ENCODE measurements at regions not wholly inside any gene's neighbourhood (a gene's known extent, or its start where the extent isn't known, plus 50 kb on each side); places are given as distances from the start of the nearest gene placed in this dataset.

DNA sequence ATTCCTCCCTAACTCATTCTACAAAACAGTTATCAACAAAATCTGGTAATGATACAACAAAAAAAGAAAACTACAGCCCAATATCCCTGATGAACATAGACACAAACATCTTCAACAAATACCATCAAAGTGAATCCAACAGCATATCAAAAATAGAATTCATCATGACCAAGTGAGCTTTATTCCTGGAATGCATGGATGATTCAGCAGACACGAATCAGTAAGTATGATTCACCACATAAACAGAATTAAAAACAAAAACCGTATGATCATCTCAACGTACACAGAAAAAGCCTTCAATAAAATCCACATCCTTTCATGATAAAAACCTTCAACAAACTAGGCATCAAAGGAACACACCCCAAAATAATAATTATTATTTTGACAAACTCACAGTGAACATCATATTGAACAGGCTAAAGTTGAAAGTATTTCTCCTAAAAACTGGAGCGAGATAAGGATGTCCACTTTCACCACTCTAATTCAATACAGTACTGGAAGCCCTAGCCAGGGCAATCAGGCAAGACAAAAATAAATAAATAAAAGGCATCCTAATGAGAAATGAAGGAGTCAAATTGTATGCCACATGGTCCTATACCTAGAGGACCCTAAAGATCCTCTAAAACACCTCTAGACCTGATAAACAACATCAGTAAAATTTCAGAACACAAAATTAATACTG lies 305.1 kb upstream of the RGMB start:
- DNase-seq (ENCODE audit: extremely low spot score, unreplicated experiment) = no peak
- peaks cover 2% of the 10 kb centered on the region for H3K36me3 Mint-ChIP-seq (ENCODE audit: unreplicated experiment)
- peak overlapping the region; percentile 1 for H3K4me3 Mint-ChIP-seq (ENCODE audit: unreplicated experiment)
- H3K4me1 Mint-ChIP-seq (ENCODE audit: unreplicated experiment) = peaks cover 48% of the 10 kb centered on the region
- H3K27me3 Mint-ChIP-seq (ENCODE audit: unreplicated experiment) = no peaks in the 10 kb centered on the region
- peak overlapping the region; percentile 79 for H3K27ac Mint-ChIP-seq (ENCODE audit: unreplicated experiment)
- H3K9me3 Mint-ChIP-seq (ENCODE audit: unreplicated experiment) = peaks cover 17% of the 10 kb centered on the region
- TF ChIP-seq, protein P1, sequence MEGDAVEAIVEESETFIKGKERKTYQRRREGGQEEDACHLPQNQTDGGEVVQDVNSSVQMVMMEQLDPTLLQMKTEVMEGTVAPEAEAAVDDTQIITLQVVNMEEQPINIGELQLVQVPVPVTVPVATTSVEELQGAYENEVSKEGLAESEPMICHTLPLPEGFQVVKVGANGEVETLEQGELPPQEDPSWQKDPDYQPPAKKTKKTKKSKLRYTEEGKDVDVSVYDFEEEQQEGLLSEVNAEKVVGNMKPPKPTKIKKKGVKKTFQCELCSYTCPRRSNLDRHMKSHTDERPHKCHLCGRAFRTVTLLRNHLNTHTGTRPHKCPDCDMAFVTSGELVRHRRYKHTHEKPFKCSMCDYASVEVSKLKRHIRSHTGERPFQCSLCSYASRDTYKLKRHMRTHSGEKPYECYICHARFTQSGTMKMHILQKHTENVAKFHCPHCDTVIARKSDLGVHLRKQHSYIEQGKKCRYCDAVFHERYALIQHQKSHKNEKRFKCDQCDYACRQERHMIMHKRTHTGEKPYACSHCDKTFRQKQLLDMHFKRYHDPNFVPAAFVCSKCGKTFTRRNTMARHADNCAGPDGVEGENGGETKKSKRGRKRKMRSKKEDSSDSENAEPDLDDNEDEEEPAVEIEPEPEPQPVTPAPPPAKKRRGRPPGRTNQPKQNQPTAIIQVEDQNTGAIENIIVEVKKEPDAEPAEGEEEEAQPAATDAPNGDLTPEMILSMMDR (IDR thresholded peaks at IDR 0.05) = no peak

DNA sequence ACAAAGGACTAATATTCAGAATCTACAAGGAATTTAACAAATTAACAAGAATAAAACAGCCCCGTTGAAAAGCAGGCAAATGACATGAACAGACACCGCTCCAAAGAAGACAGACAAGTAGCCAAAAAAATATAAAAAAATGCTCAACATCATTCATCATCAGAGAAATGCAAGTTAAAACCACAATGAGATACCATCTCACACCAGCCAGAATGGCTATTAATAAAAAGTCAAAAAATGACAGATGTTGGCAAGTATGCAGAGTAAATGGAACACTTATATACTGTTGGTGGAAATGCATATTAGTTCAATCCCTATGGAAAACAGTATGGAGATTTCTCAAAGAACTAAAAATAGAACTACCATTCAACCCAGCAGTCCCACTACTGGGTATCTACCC lies 302.7 kb upstream of the RGMB start:
- DNase-seq (ENCODE audit: extremely low spot score, unreplicated experiment) = no peak
- Mint-ChIP-seq H3K27ac (ENCODE audit: unreplicated experiment) (no peak overlapping the region), H3K4me3 (ENCODE audit: unreplicated experiment) (no peak overlapping the region), H3K9me3 (ENCODE audit: unreplicated experiment) (peaks cover 10% of the 10 kb centered on the region), H3K27me3 (ENCODE audit: unreplicated experiment) (no peaks in the 10 kb centered on the region), H3K36me3 (ENCODE audit: unreplicated experiment) (peaks cover 2% of the 10 kb centered on the region), H3K4me1 (ENCODE audit: unreplicated experiment) (peaks cover 32% of the 10 kb centered on the region)
- TF ChIP-seq, protein P1 (IDR thresholded peaks at IDR 0.05) = no peak

DNA sequence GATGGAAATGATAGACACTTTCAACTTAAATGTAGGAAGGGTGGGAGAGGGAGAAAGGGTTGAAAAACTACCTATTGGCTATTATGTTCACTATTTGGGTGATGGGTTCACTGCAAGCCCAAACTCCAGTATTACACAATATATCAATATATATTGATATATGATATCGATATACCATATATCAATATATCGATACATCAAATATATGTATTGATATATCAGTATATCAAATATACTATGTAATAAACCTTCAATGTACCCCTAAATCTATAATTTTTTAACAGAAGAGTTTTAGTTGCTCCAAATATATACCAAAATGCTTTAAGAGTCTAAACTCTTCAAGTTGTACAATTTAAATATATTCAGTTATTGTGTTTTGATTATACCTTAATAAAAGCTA lies 302.0 kb upstream of the RGMB start:
- Mint-ChIP-seq H3K9me3 (ENCODE audit: unreplicated experiment) (peaks cover 10% of the 10 kb centered on the region), H3K27ac (ENCODE audit: unreplicated experiment) (no peak overlapping the region), H3K27me3 (ENCODE audit: unreplicated experiment) (no peaks in the 10 kb centered on the region), H3K4me1 (ENCODE audit: unreplicated experiment) (peaks cover 34% of the 10 kb centered on the region), H3K36me3 (ENCODE audit: unreplicated experiment) (peaks cover 2% of the 10 kb centered on the region), H3K4me3 (ENCODE audit: unreplicated experiment) (no peak overlapping the region)
- no peak for DNase-seq (ENCODE audit: extremely low spot score, unreplicated experiment)
- TF ChIP-seq, protein P1 (IDR thresholded peaks at IDR 0.05) = no peak

DNA sequence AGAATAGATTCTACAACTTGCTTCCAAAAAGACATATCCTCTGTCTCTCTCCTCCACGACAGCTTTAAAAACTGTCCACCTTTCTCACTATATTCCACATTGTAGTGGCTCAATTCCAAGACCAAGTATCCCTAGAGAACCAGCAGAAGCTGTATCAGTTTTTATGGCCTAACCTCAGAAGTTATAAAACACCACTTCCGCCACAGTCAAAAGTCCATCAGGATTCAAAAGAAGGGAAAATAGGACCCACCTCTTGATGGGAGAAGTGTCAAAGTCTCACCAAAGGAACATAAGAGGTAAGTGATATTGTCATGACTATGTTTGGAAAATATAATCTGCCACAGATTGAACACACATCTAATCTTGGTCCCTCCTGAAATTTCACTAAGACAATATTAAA lies 299.2 kb upstream of the RGMB start:
- Mint-ChIP-seq H3K9me3 (ENCODE audit: unreplicated experiment) (no peaks in the 10 kb centered on the region), H3K27ac (ENCODE audit: unreplicated experiment) (no peak overlapping the region), H3K27me3 (ENCODE audit: unreplicated experiment) (no peaks in the 10 kb centered on the region), H3K36me3 (ENCODE audit: unreplicated experiment) (no peaks in the 10 kb centered on the region), H3K4me1 (ENCODE audit: unreplicated experiment) (peaks cover 19% of the 10 kb centered on the region), H3K4me3 (ENCODE audit: unreplicated experiment) (no peak overlapping the region)
- DNase-seq (ENCODE audit: extremely low spot score, unreplicated experiment) = no peak
- TF ChIP-seq, protein P1 (IDR thresholded peaks at IDR 0.05) = no peak

DNA sequence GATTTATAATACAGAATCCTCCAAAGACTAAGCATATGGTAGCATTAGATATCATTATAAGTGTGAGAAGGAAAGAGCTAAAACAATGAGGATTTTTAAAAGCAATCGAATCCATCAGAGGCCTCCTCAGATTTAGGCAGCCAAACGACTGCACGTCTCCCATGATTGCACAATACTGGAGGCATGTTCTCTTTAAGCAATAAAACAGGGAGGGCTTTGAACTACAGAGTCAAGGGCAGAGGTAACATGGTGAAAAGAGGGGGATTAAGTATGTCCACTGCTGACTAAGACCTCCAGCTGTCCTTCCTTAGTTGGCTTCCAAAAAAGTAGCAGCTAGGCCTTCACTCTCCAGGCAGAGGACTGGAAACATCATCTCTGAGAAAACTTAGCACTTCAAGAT lies 298.7 kb upstream of the RGMB start:
- no peaks in the 10 kb centered on the region for H3K9me3 Mint-ChIP-seq (ENCODE audit: unreplicated experiment)
- no peaks in the 10 kb centered on the region for H3K36me3 Mint-ChIP-seq (ENCODE audit: unreplicated experiment)
- peaks cover 25% of the 10 kb centered on the region for H3K4me1 Mint-ChIP-seq (ENCODE audit: unreplicated experiment)
- no peak overlapping the region for H3K27ac Mint-ChIP-seq (ENCODE audit: unreplicated experiment)
- TF ChIP-seq, protein P1 (IDR thresholded peaks at IDR 0.05) = no peak
- no peak for DNase-seq (ENCODE audit: extremely low spot score, unreplicated experiment)
- H3K4me3 Mint-ChIP-seq (ENCODE audit: unreplicated experiment) = no peak overlapping the region
- no peaks in the 10 kb centered on the region for H3K27me3 Mint-ChIP-seq (ENCODE audit: unreplicated experiment)

All from osteocyte (in vitro differentiated cells).